GM18861 (cell line): ENCODE measurements at regions not wholly inside any gene's neighbourhood (a gene's known extent, or its start where the extent isn't known, plus 50 kb on each side); places are given as distances from the start of the nearest gene placed in this dataset.
"Not testable (repeated sequence)": the region's sequence is repeated elsewhere in the genome, so short reads cannot be mapped to it uniquely, and the experiment has no call there.

Experiments used
- ATAC-seq: cut with Tn5 transposase; IDR thresholded peaks from one replicate; pipeline ENCODE4 v1.9.1; 2021; ENCODE audit not compliant: unreplicated experiment

DNA sequence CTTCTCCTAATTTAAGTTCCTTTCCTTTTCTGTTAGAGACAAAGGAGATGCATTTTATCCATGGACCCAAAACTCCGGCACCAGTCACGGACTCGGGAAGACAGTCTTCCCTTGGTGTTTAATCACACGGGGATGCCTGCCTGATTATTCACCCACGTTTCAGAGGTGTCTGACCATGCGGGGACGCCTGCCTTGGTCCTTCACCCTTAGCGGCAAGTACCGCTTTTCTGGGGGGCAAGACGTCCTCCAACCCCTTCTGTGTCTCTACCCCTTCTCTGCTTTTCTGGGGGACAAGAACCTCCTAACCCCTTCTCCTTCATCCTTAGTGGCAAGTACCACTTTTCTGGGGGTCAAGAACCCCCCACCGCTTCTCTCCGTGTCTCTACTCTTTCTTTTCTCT, 816.9 kb upstream of the VRK2 start:
- ATAC-seq: not testable (repeated sequence)

DNA sequence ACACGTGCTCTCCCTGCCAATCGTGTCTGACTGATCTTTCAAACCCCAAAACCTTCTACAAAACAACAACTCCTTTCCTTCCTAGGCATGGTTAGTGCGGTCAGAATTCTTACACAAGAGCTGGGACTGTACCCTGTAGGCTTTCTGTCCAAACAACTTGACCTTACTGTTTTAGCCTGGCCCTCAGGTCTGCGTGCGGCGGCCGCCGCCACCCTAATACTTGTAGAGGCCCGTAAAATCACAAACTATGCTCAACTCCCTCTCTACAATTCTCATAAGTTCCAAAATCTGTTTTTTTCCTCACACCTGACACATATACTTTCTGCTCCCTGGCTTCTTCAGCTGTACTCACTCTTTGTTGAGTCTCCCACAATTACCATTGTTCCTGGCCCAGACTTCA, 814.3 kb upstream of the VRK2 start:
- ATAC-seq: not testable (repeated sequence)

DNA sequence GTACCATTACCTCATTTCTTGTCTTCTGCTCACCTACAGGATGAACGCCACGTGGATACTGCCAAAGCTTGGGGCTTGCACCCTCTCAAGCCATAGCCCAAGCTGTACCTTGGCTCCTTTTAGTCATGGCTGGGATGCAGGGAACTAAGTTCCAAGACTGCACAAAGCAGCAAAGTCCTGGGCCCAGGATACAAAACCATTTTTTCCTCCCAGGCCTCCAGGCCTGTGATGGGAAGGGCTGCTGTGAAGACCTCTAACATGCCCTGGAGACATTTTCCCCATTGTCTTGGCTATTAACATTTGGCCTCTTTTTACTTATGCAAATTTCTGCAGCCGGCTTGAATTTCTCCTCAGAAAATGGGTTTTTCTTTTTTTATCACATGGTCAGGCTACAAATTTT, 795.1 kb upstream of the VRK2 start:
- not testable (repeated sequence) for ATAC-seq

DNA sequence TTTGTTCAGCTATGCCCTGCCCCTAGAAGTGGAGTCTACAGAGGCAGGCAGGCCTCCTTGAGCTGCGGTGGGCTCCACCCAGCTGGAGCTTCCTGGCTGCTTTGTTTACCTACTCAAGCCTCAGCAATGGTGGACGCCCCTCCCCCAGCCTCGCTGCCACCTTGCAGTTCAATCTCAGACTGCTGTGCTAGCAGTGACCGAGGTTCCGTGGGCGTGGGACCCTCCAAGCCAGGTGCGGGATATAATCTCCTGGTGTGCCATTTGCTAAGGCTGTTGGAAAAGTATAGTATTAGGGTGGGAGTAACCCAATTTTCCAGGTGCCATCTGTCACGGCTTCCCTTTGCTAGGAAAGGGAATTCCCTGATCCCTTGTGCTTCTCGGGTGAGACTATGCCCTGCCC, 770.2 kb upstream of the VRK2 start:
- ATAC-seq: not testable (repeated sequence)

DNA sequence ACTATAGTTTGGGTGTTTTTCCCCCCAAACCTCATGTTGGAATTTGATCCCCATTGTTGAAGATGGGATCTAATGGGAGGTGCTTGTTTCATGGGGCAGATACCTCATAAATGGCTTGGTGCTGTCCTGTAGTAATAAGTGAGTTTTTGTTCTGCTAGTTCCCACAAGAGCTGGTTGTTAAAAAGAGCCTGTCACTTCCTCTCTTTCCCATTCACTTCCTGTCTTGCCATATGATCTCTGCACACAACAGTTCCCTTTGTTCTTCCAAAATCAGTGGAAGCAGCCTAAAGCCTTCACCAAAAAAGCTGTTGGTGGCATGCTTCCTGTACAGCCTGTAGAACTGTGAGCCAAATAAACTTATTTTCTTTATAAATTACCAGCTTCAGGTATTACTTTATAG, 768.2 kb upstream of the VRK2 start:
- ATAC-seq: no peak

DNA sequence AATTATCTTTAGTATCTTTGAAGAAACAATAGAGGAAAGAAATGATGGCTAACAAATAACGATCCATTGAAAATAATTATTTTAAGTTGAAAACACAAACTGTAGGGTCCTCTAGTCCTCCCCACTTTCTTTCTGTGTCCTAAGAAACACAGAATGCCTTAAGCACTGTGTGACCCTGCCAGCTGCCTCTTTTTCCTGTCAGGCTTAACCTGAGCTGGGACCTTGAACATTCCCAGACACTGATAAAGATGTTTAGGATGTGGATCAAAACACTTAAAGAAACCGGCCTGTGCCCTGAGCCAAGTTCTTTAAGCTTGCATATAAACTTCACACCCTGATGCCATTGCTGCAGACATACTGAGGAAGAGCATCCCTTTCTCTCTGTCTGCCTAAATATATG, 755.4 kb upstream of the VRK2 start:
- no peak for ATAC-seq

DNA sequence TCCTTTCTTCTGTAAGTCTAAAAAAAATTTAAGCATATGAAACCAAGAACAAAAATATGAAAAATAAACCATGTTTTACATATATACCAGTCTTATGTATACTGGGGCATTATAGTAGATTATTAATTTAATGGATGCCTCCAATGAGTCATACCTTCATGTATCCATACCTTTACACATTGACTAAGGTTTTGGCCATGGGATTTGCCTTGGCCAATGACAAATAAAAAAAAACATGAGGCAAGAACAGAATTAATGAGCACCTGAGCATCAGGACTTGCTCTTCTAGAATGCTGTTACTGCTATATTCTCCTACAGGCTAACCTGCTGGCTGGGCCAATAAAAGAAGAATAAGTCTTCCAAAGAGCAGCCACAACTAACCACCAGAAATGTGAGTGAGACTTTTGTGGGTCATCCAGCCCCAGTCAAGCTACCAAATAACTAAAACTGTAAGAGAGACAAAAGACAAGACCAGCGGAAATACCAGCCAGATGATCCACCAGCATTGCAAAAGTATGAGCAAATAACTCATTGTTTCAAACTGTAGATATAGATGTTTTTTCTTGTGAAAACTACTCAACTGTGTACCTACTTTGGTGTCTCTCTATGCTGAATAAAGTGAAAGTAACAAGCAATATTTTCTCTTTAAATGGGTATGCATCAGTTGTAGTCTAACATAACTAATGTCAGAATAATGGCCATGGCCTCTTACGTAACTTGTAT, 749.6 kb upstream of the VRK2 start:
- ATAC-seq: no peak

DNA sequence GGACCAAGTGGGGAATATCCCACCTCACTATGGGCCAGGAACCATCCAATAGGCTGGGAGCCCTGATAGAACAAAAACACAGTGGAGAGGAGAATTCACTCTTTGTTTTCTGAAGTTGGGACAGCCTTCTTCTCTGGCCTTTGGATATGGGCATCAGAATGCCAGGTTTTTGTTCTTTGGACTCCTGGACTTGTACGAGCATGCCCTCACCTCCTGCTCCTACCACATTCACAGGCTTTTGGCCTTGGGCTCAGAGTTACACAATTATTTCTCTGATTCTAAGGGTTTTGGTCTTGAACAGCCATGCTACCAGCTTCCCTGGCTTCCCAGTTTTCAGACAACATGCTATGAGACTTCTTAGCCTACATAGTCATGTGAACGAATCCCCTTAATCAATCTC, 732.9 kb upstream of the VRK2 start:
- no peak for ATAC-seq

DNA sequence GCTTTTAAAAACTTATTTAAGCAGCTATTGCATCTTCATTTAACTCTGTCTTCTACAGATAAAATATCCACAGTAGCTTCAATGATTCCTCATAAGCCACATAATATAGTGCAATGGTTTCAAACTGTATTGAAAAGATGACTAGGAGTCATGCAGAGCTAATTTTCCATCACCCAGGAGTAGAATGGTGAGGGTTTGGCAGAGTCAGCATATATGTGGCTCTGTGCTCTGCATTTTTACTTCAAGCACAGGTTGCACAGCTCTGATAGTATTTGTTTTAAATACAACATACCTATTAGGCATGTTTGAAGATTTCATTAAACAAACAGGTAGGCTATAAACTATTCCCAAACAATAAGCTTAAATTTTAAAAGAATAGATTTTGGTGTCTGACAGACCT, 731.9 kb upstream of the VRK2 start:
- no peak for ATAC-seq

DNA sequence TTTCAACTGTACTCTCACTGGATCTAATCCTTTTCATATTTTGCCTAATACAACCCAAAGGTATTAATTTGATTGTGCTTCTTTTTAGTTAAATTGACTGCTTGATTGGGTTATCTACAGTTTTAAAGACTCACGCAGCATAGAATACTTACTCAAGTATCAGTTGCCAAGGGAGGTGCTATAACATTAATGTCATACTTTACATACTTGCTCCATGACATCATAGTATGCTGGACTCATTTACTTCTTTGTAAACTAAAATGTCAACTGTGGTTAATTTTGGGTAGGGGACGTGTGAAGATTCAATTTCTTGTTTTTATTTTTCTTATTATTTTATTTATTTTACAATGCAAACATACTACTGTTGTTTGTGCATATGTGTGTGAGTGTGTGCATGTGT, 716.2 kb upstream of the VRK2 start:
- no peak for ATAC-seq

DNA sequence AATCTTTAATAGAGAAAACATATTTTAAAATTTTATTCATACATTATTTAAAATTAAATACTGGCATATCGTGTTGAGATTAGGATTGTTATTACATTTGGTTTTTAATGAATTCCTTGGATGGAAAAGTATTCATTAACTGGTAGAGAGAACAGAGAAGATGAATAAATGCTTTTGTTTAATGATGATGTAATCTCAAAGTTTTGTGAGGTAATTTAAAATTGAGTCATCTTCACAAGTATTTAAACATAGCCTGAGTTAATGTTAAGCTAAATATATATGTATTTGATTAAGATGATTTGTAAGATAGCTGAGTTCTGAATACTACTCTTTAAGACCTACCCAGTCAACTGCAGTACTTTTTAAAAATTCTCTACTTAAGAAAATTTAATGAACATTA, 713.4 kb upstream of the VRK2 start:
- no peak for ATAC-seq

DNA sequence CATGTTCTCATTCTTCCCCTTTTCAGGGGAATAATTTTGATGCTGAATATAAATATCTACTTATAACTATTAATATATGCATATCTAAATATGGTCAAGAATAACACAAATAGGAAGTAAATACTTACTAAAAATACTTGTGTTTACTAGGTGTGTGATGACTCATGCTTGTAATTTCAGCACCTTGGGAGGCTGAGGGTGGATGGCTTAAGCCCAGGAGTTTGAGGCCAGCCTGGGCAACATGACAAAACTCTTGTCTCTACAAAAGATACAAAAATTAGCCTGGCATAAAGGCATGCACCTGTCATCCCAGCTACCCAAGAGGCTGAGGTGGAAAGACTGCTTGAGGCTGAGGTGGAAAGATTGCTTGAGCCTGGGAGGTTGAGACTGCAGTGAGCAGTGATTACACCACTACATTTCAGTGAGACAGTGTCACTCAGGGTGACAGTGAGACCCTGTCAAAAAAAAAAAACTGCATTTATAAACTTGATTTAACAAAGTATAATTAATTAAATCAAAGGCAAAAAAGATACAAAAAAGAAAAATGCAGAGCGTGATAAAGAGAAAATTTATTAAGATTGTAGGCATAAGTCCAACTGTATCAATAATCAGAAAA, 703.1 kb upstream of the VRK2 start:
- ATAC-seq: no peak

DNA sequence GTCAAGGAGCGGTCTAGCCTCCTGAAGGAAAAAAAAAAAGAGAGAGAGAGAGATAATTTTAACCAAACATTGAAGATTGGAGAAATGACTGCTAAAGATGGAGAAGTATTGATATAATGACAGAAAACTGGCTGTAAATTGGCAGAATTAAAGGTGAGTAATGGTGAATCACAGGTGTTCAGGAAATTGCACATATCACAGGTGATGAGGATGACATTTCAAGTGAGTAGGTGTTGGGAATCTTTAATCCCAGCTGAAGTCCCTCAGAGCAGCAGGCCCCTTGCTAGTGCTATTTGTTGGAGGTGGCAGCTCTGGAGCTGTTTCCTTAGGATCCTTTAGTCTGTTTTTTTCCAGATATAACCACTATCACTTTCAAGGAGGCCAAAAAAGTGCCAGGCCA, 678.4 kb upstream of the VRK2 start:
- no peak for ATAC-seq

DNA sequence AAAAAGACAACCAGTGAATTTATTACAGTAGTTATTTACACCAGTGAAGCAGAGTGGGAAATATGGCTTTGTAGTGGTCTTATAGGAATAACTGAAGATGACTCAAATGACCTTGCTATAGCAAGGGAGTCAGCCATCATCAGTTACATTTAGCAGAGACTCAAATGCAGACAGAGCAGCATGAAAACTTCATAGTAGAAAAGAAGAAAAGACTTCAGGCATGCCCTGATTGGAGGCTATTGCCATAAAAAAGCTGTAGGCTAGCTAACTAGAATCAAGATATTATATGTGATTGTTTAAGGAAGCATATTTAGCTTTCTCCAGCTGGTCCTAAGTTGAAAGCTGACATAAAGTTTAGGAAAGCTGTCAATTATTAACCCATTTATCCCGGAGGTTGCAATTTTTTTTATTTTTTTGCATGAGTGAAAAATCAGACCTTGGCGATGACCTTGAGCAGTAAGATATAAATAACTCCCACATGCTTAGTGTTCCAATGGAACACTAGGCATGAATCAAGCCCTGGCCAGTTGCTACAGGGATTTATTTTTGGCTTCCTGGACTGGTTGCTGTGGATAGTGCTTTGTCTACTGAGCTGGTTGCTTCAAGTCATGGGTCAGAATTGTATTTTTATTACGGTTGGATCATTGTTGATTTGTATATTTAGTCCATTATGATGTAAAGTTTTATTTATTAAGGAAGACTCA, 675.6 kb upstream of the VRK2 start:
- no peak for ATAC-seq

DNA sequence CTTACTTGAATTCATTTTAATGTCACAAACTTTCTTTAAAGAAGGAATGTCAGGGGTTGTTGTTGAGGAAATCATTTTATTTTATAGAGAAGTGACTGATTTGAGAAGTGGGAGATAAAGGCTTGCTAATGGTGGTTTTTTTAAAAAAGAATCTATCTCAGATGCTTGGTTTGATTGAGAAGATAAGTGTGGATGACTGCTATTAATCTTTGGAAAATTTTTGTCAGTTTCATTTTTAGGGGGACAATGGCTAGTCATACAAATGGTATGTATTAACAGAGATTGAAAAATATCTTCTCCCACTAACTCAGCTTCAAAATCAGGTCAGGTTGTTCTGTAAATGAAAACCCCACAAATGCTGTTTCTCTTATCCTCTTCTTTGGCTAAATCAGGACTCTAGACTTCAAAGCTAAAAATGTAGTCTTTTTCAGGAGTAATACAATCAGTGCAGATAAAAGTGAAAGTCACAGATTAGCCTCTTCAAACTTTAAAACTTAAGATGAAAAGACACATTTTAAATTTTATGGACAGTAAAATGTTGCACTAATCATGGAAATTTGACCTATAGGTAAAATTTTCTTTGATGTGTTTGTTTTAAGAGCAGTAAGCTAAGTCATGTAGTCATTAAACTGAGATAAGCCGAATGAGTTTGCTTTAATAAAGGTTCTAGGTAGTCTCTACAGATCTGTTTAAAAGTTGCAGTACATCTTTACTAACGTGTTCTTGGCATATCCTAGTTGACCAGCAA, 674.2 kb upstream of the VRK2 start:
- no peak for ATAC-seq

DNA sequence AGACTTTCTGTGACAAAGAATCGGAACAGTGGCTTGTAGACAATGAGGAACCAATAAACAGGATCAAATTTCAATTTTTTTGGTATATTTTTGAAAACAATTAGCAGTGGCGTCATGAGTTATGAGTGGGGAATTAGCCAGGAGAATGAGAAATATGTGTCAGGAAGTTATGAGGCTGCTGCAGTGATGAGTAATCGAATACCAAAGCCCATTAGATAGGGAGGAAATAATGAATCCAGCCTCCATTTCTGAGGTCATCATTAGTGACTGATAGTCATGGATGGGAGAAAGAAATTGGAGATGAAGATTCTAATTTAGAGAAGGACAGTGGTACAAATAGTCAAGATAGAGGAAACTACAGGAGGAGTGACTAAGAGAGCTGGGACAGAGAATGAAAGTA, 673.1 kb upstream of the VRK2 start:
- no peak for ATAC-seq

DNA sequence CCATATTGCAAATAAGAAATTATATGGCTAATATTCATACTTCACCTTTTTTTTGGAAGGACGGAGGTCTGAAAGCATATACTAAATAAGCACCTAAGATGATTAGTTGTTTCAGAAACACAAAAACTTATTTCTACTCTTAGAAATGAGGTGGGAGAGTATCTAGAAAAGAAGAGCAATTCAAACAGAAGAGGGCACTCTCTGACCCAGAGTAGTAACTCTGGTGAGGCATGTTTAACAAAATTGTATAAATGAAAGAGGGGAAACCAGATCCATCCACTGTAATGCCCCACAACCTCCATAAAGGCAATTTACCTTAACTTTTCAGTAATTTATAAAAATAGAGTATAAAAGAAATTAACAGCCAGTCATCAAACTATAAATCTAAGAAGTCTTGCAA, 669.6 kb upstream of the VRK2 start:
- ATAC-seq: no peak

DNA sequence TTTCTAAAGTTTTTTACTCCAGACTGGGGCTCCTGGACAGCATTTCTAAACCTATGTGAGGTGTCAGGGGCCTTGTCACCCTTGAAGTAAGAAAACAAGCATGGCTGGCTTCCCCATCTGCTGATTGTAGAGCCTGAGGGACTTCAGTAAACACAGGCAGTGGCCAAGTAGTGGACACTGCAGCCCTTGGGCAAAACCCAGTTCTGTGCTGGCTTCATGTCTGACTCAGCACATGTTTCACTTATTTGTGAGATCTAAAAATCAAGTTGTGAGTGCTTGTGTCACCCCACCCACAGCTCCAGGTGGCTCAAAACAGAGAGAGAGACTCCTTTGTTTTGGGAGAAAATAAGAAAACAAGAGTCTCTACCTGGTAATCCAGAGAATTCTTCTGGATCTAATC, 660.3 kb upstream of the VRK2 start:
- no peak for ATAC-seq

DNA sequence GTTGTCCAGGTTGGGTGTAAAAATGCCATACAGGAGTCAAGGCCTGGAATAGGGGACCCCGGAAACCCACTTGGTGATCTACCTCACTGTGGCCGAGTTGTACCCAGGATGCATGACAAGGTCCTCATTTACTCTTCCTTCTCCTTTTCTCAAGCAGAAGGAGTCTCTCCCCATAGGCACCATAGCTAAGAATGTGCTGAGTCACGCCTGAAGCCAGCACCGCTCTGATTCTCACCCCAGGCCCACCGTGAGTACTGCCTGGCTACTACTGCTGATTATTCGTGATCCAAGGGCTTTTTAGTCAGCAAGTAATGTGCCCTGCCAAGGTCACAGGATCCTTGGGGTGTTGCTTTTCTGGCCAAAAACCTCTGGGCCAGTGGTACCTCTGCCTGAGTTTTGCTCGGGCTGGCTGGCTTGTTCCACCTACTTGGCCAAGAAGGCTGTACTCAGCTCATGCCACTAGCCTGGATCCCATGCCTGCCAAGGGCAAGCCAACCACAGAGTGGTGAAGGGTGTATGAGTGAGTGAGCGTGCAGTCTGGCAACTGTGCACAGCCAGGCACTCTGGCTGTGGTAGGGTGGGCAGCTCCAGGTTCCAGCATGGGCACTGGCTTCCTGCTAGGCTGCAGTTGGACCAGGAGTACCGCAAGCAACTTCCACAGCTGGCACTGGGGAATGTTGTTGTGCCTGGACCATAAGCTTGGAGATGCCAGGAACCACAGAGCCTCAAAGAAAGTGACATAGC, 650.1 kb upstream of the VRK2 start:
- ATAC-seq: no peak

DNA sequence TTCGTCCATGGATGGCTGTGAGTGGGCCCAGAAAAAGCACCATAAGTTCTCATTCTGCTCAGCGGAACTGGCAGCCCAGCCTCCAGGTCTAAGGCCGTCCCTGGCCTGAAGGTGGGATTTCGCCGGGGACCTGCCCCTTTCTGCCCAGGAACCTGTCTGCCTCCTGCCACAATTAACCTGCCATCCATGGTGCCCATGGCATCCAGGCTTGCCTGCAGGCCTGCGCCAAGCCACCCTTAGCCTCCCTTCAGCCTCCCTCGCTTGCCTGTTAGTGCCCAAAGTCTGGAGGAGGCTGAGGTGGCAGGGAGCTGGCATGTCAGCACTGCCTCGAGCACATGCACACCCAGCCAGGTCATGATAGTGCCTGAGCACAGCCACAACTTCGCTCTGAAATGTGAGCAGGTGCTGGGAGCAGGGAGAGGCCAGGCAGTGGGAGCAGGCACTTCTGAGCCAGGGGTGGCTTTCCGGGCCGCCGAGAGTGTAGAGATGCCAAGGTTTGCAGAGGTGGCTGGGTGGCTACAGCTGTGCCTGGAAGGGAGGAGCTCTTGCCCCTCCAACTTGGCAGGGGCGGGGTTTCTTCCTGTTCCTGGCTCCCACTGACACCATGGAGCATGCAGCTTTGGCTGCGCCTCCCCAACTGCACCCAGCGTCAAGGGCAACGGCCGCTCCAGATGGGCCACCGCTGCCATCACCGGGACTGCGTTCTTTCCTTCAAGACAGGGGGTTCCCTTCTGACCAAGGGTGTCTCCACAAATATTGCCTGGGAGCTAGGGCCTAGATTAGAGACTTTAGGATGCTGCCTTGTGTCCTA, 648.9 kb upstream of the VRK2 start:
- no peak for ATAC-seq
